ENCODE measurements at regions not wholly inside any gene's neighbourhood (a gene's known extent, or its start where the extent isn't known, plus 50 kb on each side); places are given as distances from the start of the nearest gene placed in this dataset.

GRCh38 chr6:15911753-15912504 is 217.0 kb upstream of the MYLIP start:
- TF ChIP-seq FOXK2 (IDR thresholded peaks at IDR 0.05) (no peak), SUZ12 (IDR thresholded peaks at IDR 0.05) (no peak), NFRKB (IDR thresholded peaks at IDR 0.05) (no peak), BHLHE40 (IDR thresholded peaks at IDR 0.05; ENCODE audit: borderline replicate concordance) (no peak), FOXM1 (IDR thresholded peaks at IDR 0.05; ENCODE audit: borderline replicate concordance) (no peak)

Data from HEK293T (cell line).